ENCODE measurements at regions not wholly inside any gene's neighbourhood (a gene's known extent, or its start where the extent isn't known, plus 50 kb on each side); places are given as distances from the start of the nearest gene placed in this dataset.

DNA sequence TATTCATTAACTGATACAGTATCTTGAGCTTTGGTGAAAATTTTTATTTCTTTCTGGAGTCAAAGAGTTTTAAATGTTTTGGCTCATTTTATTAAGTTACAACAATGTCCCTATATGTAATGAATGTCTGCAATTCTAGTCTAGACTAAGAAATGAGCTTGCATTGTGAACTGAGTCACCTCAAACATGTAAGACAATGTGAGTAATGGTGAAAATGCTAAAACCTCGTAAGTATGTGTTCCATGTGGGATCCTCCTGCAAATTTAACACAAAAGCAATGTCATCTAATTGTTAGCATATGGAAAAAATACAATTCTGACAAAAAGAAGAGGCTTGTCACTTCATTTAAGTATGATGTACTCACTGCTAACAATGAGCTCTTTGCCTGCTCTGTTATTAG is 480.5 kb upstream of the FSTL5 start:
- TF ChIP-seq YY1 (IDR thresholded peaks at IDR 0.05; ENCODE audit: insufficient read depth, insufficient read length) (no peak), ZNF274 (IDR thresholded peaks at IDR 0.05; ENCODE audit: low read depth, low read length) (no peak)

Measured in NT2/D1 (cell line).